HCEC 1CT (cell line): ENCODE measurements at regions not wholly inside any gene's neighbourhood (a gene's known extent, or its start where the extent isn't known, plus 50 kb on each side); places are given as distances from the start of the nearest gene placed in this dataset.
"Not testable (repeated sequence)": the region's sequence is repeated elsewhere in the genome, so short reads cannot be mapped to it uniquely, and the experiment has no call there.

ENCODE experiments used
- DNase-seq: peaks from one replicate; pipeline ENCODE4 v3.0.0-alpha.2; 2017

- no peak for DNase-seq
Observed at GRCh38 chr14:71165121-71166031, 258.1 kb downstream of the PCNX1 start.

GRCh38 chr14:71166180-71166837, 259.1 kb downstream of the PCNX1 start:
- DNase-seq, result peak; percentile 57

- DNase-seq, result not testable (repeated sequence)
Observed at GRCh38 chr14:71167325-71167950, 260.2 kb downstream of the PCNX1 start.

GRCh38 chr14:71168161-71168560, 260.9 kb downstream of the PCNX1 start:
- DNase-seq, result not testable (repeated sequence)

DNA sequence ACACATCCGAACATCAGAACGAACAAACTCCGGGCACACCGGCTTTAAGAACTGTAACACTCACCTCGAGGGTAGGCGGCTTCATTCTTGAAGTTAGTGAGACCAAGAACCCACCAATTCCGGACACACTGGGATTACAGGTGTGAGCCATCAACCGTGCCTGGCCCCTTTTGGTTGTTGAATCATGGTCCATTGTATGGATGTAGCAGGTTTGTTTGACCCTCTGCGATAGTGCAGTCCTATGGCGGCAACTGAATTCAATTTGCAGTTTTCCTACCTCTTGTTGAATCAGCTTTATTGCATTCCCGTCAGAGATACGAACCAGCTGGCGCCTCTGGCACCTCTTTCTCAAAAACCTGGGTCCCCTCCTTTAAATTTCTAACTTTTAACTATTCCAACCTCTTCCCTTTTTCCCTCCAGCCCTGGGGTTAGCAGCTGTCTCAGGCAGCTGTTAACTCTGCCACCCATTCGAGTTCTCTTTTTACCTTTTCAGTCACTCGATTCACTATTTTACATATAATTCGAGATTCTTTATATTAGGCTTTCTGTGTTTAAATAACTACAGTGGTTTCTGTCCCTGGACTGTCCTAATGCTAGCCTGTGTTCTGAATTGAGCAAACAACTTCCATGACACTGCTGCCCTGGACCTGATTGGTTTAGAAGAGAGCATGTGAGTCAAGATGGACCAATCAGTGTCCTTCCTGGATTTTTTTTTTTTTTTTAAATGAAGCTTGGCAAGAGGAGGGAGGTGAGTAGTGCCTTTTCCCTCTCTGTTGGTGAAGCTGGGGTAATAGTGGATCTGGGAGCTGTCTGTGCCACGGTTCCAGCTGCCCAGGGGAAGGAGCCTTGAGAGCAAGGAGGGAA, 261.5 kb downstream of the PCNX1 start:
- no peak for DNase-seq

DNA sequence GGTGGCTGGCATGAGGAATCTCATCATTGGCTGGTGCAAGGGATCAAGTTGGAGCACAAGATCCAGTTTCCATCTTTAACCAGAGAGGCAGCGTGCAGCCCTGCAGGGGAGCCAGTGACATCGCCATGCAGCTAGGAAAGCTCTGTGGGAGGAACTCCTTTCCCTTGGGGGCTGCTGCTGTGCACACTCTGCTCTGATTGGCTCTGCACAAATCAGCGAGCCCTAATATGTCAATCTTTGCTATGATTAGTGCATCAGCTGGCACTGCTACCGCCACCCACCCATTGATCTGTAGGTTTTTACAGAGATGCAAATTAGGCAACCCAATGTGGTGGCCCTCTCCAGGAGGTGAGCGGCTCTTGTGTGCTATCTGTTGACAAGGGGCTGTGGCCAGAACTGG, 262.6 kb downstream of the PCNX1 start:
- DNase-seq, result no peak

GRCh38 chr14:71175491-71175890, 268.2 kb downstream of the PCNX1 start:
- DNase-seq, result no peak

DNA sequence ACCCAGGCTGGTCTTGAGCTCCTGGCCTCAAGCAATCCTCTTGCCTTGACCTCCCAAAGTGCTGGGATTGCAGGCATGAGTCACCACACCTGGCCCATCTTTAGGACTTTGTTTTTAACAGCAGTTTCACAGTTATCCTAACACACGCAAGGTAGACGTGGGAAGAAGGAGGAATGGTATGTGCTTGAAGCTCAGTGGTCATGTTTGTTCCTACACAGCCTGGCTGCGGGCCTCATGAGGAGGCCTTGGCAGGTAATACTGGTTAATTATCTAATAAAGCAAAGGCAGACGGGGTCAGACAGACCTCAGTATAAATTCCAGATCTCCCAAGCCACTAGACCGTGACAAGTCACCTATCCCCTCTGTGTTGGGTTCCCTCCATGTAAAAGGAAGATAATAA, 271.8 kb downstream of the PCNX1 start:
- DNase-seq, result no peak

- no peak for DNase-seq
Observed at GRCh38 chr14:71180397-71180796, 273.1 kb downstream of the PCNX1 start.

DNA sequence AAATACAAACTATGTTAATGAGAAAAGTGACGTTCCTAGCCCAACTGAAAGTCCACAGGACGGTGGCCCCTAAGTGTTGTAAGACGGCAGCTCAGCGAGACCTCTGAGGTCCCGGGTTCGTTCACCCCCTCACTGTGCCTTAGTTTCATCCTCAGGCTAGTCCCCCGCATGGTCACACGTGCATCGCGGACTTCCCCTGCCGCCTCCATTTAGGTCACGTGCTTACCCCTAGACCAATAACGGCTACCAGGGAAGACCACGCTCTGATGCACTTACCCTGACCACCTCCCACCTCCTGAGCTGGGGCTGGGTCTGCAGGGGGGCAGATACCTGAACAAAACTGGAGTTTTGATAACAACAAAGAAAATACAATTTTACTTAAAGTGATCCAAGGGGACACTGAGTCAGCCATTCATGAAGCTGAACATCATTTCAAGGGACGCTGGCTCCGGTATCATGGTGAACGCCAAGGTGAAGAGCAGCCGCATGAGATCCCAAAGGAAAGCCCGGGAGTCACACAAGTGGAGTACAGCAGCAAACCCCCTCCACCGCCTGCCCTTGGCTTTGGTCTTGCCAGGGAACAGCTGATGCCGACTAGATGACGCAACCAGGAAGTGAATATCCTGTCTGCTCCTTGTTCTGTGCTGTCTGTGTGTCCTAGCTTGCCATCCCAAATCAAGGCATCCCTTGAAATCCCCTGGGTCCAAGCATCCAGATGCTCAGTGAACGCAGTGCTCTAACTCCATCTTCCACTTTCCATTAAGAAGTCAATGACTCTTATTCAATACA, 274.1 kb downstream of the PCNX1 start:
- DNase-seq, result no peak

- no peak for DNase-seq
Observed at GRCh38 chr14:71183876-71184689, 276.8 kb downstream of the PCNX1 start.

- DNase-seq, result no peak
Observed at GRCh38 chr14:71185637-71186036, 278.4 kb downstream of the PCNX1 start.

DNA sequence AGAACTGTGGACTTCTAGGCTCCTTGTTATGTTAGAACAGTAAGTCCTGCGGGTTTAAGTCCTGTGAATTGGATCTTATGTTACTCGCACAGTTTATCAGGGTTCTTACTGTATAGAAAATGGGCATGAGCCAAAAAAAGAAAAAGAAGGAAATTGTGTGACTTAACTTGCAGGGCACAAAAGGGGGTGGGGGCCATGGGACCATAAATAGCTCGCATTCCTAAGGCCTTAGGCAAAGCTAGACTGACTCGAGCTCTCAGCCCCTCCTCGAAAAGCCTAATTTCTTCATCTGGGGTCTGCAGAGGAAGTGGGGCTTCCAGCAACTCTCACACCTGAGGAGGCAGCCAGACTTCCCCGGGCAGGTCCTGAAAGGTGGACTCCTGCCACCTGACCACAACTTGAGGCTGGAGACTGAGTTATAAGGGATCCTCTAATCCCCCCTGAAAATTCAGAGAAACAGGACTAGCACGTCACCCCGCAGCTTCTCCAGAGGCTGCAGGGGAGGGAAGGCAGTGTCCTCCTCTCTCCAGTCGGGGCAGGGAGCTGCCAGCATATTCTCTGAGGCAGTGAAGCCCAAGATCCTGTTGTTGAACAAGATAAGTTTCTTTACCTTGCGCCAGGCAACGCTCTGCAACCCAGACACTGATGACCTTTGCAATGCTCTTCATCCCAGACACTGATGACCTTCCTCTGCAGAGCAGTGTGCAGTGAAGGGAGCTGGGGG, 280.5 kb downstream of the PCNX1 start:
- no peak for DNase-seq

- DNase-seq, result no peak
Observed at GRCh38 chr14:71190770-71191374, 283.6 kb downstream of the PCNX1 start.

GRCh38 chr14:71193663-71194062, 286.4 kb downstream of the PCNX1 start:
- DNase-seq, result no peak

- DNase-seq, result no peak
Observed at GRCh38 chr14:71194251-71194650, 287.0 kb downstream of the PCNX1 start.

DNA sequence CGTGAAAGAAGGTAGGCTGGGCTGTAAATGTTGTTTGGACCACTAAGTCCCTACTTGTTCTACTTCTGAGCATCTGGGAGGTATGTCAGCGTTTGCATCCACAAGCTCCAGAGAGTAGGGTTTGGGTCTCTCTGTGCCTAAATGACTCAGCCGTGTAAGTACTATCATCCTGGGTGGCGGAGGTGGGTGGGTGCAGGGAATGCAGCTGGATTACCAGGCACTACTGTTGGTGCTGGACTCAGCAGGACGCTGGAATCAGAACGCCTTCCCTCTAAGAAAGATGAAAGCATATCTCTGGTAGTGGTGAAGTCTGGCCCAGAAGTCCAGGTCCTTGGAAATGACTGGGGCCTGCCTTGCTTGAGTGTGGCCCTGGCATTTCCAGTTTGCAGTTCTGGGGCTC, 289.7 kb downstream of the PCNX1 start:
- no peak for DNase-seq

GRCh38 chr14:71198687-71199086, 291.4 kb downstream of the PCNX1 start:
- DNase-seq, result no peak

DNA sequence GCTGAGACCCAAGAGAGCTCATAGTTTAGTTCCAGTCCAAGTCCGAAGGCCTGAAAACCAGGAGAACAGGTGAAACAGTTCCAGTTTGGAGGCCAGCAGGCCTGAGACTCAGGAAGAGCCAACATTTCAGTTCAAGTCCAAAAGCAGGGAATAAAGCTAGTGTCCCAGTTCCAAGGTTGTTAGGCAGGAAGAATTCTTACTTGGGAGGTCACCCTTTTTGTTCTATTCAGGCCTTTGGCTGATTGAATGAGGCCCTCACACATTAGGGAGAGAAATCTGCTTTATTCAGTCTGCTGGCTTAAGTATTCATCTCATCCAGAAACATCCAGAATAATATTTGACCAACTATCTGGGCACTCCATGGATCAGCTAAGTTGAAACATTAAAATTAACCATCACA, 294.6 kb downstream of the PCNX1 start:
- no peak for DNase-seq

DNA sequence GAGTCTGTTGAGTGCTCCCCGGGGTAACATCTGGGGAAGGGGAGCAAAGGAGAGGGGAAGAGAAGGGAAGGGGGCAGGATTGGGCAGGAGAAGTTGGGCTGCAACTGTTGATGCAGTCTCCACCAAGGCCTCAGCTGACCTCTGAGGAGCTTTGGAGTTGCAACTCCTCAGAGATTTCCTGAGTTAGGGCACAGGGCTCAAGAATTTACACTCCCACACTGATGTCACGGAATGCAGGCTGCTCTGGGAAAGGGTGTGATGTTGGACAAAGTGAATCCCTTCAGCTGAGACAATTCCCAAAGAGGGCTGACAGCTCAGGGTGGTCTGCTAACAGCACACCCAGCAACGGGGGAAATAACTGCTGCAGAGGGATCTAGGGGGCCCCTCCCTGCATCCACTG, 295.6 kb downstream of the PCNX1 start:
- no peak for DNase-seq
